ENCODE measurements at regions not wholly inside any gene's neighbourhood (a gene's known extent, or its start where the extent isn't known, plus 50 kb on each side); places are given as distances from the start of the nearest gene placed in this dataset.

- no peak for TF ChIP-seq CTCF (IDR thresholded peaks at IDR 0.05)
- TF ChIP-seq EZH2phosphoT487 (IDR thresholded peaks at IDR 0.05), result no peak
Observed at GRCh38 chr18:39834636-39835035, 2120.4 kb upstream of the PIK3C3 start.
